HepG2 (cell line): ENCODE measurements at regions not wholly inside any gene's neighbourhood (a gene's known extent, or its start where the extent isn't known, plus 50 kb on each side); places are given as distances from the start of the nearest gene placed in this dataset.

Experiments
- AGO2 ChIP-seq: fragments of 200-400 bp; formaldehyde crosslinking; optimal IDR thresholded peaks from 2 replicates; pipeline ENCODE3; 2017; ENCODE audit warnings: mild to moderate bottlenecking, low read depth, low read length, moderate library complexity
- ARID2 ChIP-seq: sonication (generic); formaldehyde crosslinking; IDR thresholded peaks from 2 replicates; pipeline ENCODE4 v1.8.1; 2022; ENCODE audit warnings: mild to moderate bottlenecking, missing genetic modification reagents, borderline replicate concordance
- ARNT2 ChIP-seq: sonication (generic); formaldehyde crosslinking; IDR thresholded peaks from 2 replicates; pipeline ENCODE4 v1.8.0; 2022; ENCODE audit warnings: mild to moderate bottlenecking, low read depth, missing genetic modification reagents, moderate library complexity
- DNMT1 ChIP-seq: sonication (generic); formaldehyde crosslinking; IDR thresholded peaks from 2 replicates; pipeline ENCODE4 v1.5.1; 2020; ENCODE audit warnings: mild to moderate bottlenecking, missing genetic modification reagents
- MIER3 ChIP-seq: IDR thresholded peaks from 2 replicates; pipeline ENCODE4 v1.6.1; 2016; ENCODE audit warnings: missing compliant biosample characterization, borderline replicate concordance
- NFIC ChIP-seq: IDR thresholded peaks from 2 replicates; pipeline ENCODE4 v1.6.1; 2012; ENCODE audit warnings: mild to moderate bottlenecking, low read length, inconsistent platforms
- NFYC ChIP-seq: IDR thresholded peaks from 2 replicates; pipeline ENCODE4 v1.6.1; 2016; ENCODE audit warnings: missing genetic modification reagents, missing compliant biosample characterization
- SNAI1 ChIP-seq: sonication (generic); formaldehyde crosslinking; IDR thresholded peaks from 2 replicates; pipeline ENCODE4 v1.5.0; 2020; ENCODE audit warnings: mild to moderate bottlenecking, missing genetic modification reagents, borderline replicate concordance
- SOX13 ChIP-seq, 3 experiments: fragments of 450-650 bp in 1 of 3; sonication (generic) in 1 of 3; formaldehyde crosslinking in 1 of 3; IDR thresholded peaks in 2 of 3; conservative IDR thresholded peaks in 1 of 3; 2 replicates each; pipeline versions ENCODE4 v1.5.0 to v1.6.1; 2016 to 2020; ENCODE audit warnings: antibody characterized with exemption in 1 of 3, mild to moderate bottlenecking in 1 of 3, missing compliant biosample characterization in 1 of 3, missing genetic modification reagents in 1 of 3, moderate library complexity in 1 of 3
- TBX3 ChIP-seq: fragments of 450-650 bp; IDR thresholded peaks from 2 replicates; pipeline ENCODE4 v1.6.1; 2017; ENCODE audit warnings: antibody characterized with exemption, mild to moderate bottlenecking, inconsistent platforms, borderline replicate concordance
- TF ChIP-seq, protein P1 (sequence below): IDR thresholded peaks from 2 replicates; pipeline ENCODE4 v1.4.0; 2020; ENCODE audit warnings: mild to moderate bottlenecking, missing genetic modification reagents
- TF ChIP-seq, protein P2 (sequence below): sonication (generic); formaldehyde crosslinking; IDR thresholded peaks from 2 replicates; pipeline ENCODE4 v1.4.0; 2020; ENCODE audit warnings: missing genetic modification reagents, borderline replicate concordance
- TF ChIP-seq, protein P3 (sequence below): IDR thresholded peaks from 2 replicates; pipeline ENCODE4 v1.6.1; 2016; ENCODE audit warnings: low read depth, control low read depth
- TF ChIP-seq, protein P4 (sequence below): sonication (generic); formaldehyde crosslinking; IDR thresholded peaks from 2 replicates; pipeline ENCODE4 v1.5.0; 2020; ENCODE audit warnings: mild to moderate bottlenecking, missing genetic modification reagents, borderline replicate concordance

DNA sequence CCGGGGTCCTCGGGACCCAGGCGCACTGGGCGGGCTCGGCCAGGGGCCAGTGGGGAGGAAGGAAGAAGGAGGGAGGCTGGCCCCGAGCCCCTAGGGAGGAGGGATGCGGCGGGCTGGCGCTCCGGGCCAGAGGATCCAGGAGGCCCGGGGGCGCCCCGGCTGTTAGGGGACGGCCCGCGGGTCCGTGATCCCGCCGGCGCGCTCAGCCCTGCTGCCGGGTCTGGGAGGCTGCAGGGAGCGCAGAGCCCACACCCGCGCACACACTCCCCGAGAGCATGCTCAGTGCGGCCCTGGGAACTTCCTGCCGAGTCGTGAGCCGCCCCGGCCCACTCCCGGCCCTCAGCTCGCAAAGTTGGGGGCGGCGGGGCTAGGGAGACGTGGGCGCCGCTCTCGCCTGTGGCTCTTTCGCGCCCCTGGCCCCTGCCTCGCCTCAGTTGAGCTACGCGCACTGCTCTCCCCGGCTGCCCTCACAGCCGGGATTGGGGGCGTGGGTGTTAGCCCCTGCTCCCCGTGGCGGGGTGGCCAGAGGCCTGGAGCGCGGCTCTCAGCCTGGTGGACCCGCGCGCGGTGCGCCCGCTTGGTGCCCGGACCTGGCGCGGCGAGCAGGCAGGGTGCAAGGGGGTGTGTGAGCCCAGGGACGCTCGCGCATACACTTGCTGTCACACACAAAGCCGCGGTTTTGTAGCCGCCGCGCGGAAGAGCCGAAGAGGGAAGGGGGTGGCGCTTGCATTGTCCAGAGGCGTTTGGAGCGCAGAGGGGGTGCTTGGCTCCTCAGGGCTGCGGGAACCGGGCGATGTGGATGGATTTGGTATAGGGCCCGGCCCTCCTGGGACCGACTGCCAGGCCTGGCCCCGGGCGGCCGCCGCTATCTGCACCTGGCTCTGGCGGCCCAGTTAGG, 132.9 kb upstream of the MGAT5 start (continued):
- TF ChIP-seq TBX3 (no peak), SOX13 (IDR thresholded peaks at IDR 0.05) (no peak), SOX13 (CRISPR knock-in tag; conservative IDR thresholded peaks at IDR 0.05 in 1 of 2, IDR thresholded peaks at IDR 0.05 in 1 of 2) (peak in 1 of 2 experiments; percentile 7; a peak in 1 of 4 replicates), ARNT2 (CRISPR knock-in tag) (peak; percentile 65), ARID2 (CRISPR knock-in tag) (0 out of 2 replicates have a peak, but pooled peaks have one; percentile 84), AGO2 (peak; percentile 76), SNAI1 (0 out of 2 replicates have a peak, but pooled peaks have one; percentile 82), NFYC (CRISPR knock-in tag) (no peak), DNMT1 (no peak), NFIC (no peak), MIER3 (CRISPR knock-in tag) (no peak)
- TF ChIP-seq, protein P1, sequence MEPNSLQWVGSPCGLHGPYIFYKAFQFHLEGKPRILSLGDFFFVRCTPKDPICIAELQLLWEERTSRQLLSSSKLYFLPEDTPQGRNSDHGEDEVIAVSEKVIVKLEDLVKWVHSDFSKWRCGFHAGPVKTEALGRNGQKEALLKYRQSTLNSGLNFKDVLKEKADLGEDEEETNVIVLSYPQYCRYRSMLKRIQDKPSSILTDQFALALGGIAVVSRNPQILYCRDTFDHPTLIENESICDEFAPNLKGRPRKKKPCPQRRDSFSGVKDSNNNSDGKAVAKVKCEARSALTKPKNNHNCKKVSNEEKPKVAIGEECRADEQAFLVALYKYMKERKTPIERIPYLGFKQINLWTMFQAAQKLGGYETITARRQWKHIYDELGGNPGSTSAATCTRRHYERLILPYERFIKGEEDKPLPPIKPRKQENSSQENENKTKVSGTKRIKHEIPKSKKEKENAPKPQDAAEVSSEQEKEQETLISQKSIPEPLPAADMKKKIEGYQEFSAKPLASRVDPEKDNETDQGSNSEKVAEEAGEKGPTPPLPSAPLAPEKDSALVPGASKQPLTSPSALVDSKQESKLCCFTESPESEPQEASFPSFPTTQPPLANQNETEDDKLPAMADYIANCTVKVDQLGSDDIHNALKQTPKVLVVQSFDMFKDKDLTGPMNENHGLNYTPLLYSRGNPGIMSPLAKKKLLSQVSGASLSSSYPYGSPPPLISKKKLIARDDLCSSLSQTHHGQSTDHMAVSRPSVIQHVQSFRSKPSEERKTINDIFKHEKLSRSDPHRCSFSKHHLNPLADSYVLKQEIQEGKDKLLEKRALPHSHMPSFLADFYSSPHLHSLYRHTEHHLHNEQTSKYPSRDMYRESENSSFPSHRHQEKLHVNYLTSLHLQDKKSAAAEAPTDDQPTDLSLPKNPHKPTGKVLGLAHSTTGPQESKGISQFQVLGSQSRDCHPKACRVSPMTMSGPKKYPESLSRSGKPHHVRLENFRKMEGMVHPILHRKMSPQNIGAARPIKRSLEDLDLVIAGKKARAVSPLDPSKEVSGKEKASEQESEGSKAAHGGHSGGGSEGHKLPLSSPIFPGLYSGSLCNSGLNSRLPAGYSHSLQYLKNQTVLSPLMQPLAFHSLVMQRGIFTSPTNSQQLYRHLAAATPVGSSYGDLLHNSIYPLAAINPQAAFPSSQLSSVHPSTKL (CRISPR knock-in tag): peak; percentile 47; the same call in 1 of the 2 replicates
- TF ChIP-seq, protein P2, sequence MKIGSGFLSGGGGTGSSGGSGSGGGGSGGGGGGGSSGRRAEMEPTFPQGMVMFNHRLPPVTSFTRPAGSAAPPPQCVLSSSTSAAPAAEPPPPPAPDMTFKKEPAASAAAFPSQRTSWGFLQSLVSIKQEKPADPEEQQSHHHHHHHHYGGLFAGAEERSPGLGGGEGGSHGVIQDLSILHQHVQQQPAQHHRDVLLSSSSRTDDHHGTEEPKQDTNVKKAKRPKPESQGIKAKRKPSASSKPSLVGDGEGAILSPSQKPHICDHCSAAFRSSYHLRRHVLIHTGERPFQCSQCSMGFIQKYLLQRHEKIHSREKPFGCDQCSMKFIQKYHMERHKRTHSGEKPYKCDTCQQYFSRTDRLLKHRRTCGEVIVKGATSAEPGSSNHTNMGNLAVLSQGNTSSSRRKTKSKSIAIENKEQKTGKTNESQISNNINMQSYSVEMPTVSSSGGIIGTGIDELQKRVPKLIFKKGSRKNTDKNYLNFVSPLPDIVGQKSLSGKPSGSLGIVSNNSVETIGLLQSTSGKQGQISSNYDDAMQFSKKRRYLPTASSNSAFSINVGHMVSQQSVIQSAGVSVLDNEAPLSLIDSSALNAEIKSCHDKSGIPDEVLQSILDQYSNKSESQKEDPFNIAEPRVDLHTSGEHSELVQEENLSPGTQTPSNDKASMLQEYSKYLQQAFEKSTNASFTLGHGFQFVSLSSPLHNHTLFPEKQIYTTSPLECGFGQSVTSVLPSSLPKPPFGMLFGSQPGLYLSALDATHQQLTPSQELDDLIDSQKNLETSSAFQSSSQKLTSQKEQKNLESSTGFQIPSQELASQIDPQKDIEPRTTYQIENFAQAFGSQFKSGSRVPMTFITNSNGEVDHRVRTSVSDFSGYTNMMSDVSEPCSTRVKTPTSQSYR (CRISPR knock-in tag): no peak
- TF ChIP-seq, protein P3, sequence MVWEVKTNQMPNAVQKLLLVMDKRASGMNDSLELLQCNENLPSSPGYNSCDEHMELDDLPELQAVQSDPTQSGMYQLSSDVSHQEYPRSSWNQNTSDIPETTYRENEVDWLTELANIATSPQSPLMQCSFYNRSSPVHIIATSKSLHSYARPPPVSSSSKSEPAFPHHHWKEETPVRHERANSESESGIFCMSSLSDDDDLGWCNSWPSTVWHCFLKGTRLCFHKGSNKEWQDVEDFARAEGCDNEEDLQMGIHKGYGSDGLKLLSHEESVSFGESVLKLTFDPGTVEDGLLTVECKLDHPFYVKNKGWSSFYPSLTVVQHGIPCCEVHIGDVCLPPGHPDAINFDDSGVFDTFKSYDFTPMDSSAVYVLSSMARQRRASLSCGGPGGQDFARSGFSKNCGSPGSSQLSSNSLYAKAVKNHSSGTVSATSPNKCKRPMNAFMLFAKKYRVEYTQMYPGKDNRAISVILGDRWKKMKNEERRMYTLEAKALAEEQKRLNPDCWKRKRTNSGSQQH: peak; percentile 24; the same call in 1 of the 2 replicates
- TF ChIP-seq, protein P4, sequence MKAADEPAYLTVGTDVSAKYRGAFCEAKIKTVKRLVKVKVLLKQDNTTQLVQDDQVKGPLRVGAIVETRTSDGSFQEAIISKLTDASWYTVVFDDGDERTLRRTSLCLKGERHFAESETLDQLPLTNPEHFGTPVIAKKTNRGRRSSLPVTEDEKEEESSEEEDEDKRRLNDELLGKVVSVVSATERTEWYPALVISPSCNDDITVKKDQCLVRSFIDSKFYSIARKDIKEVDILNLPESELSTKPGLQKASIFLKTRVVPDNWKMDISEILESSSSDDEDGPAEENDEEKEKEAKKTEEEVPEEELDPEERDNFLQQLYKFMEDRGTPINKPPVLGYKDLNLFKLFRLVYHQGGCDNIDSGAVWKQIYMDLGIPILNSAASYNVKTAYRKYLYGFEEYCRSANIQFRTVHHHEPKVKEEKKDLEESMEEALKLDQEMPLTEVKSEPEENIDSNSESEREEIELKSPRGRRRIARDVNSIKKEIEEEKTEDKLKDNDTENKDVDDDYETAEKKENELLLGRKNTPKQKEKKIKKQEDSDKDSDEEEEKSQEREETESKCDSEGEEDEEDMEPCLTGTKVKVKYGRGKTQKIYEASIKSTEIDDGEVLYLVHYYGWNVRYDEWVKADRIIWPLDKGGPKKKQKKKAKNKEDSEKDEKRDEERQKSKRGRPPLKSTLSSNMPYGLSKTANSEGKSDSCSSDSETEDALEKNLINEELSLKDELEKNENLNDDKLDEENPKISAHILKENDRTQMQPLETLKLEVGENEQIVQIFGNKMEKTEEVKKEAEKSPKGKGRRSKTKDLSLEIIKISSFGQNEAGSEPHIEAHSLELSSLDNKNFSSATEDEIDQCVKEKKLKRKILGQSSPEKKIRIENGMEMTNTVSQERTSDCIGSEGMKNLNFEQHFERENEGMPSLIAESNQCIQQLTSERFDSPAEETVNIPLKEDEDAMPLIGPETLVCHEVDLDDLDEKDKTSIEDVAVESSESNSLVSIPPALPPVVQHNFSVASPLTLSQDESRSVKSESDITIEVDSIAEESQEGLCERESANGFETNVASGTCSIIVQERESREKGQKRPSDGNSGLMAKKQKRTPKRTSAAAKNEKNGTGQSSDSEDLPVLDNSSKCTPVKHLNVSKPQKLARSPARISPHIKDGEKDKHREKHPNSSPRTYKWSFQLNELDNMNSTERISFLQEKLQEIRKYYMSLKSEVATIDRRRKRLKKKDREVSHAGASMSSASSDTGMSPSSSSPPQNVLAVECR (CRISPR knock-in tag): peak; percentile 93
